GM23248 (cell line): ENCODE measurements at regions not wholly inside any gene's neighbourhood (a gene's known extent, or its start where the extent isn't known, plus 50 kb on each side); places are given as distances from the start of the nearest gene placed in this dataset.

Experiments used
- DNase-seq: peaks from one replicate; pipeline ENCODE4 v3.0.0-alpha.2; 2015
- H2AFZ ChIP-seq: fragments of 200-600 bp; sonication (generic); 2 replicates; pipeline ENCODE4 v1.6.1; 2016; ENCODE audit warnings: antibody characterized with exemption
- H3F3A ChIP-seq: fragments of 200-600 bp; sonication (generic); 2 replicates; pipeline ENCODE4 v1.6.1; 2016; ENCODE audit warnings: mild to moderate bottlenecking, antibody characterized with exemption, mixed run types; ENCODE audit not compliant: insufficient read depth
- H3K27ac ChIP-seq: fragments of 200-600 bp; sonication (generic); 2 replicates; pipeline ENCODE4 v1.5.1; 2016; ENCODE audit warnings: mild to moderate bottlenecking
- H3K27me3 ChIP-seq: fragments of 200-600 bp; sonication (generic); replicated peaks from 2 replicates; pipeline ENCODE4 v1.6.1; 2016; ENCODE audit warnings: mild to moderate bottlenecking; ENCODE audit not compliant: insufficient read depth
- H3K36me3 ChIP-seq: fragments of 200-600 bp; sonication (generic); 2 replicates; pipeline ENCODE4 v1.6.1; 2016; ENCODE audit warnings: low read depth, mild to moderate bottlenecking
- H3K4me1 ChIP-seq: fragments of 200-600 bp; sonication (generic); 2 replicates; pipeline ENCODE4 v1.6.1; 2016; ENCODE audit warnings: mild to moderate bottlenecking; ENCODE audit not compliant: insufficient read depth
- H3K4me2 ChIP-seq: fragments of 200-600 bp; sonication (generic); one replicate; pipeline ENCODE4 v1.6.1; 2016; ENCODE audit warnings: mild to moderate bottlenecking; ENCODE audit not compliant: unreplicated experiment
- H3K4me3 ChIP-seq: fragments of 200-600 bp; sonication (generic); 2 replicates; pipeline ENCODE4 v1.5.1; 2016; ENCODE audit warnings: mild to moderate bottlenecking
- H3K79me2 ChIP-seq: fragments of 200-600 bp; sonication (generic); 2 replicates; pipeline ENCODE4 v1.6.1; 2016; ENCODE audit warnings: mild to moderate bottlenecking; ENCODE audit not compliant: insufficient read depth
- H3K9ac ChIP-seq: fragments of 200-600 bp; sonication (generic); 2 replicates; pipeline ENCODE4 v1.6.1; 2016; ENCODE audit warnings: mild to moderate bottlenecking
- H3K9me2 ChIP-seq: fragments of 200-600 bp; sonication (generic); 2 replicates; pipeline ENCODE4 v1.6.1; 2016; ENCODE audit warnings: mixed run types, mild to moderate bottlenecking, moderate library complexity; ENCODE audit not compliant: insufficient read depth
- H3K9me3 ChIP-seq: fragments of 200-600 bp; sonication (generic); one replicate; pipeline ENCODE4 v1.6.1; 2017; ENCODE audit warnings: low read depth
- H4K20me1 ChIP-seq: fragments of 200-600 bp; sonication (generic); 2 replicates; pipeline ENCODE4 v1.6.0; 2016; ENCODE audit not compliant: insufficient read depth
- EZH2 ChIP-seq: fragments of 200-600 bp; sonication (generic); IDR thresholded peaks from 2 replicates; pipeline ENCODE4 v1.6.1; 2018; ENCODE audit warnings: antibody characterized with exemption, mild to moderate bottlenecking; ENCODE audit not compliant: insufficient read depth, poor library complexity, severe bottlenecking
- EZH2phosphoT487 ChIP-seq: fragments of 200-600 bp; sonication (generic); IDR thresholded peaks from 2 replicates; pipeline ENCODE4 v1.6.1; 2018; ENCODE audit warnings: antibody characterized with exemption, moderate library complexity, mild to moderate bottlenecking, low read depth; ENCODE audit not compliant: insufficient read depth
- WGBS, 2 experiments: methylation state at CpG; one replicate each; pipeline ENCODE4 v1.1.6; 2015 to 2017; ENCODE audit warnings: low lambda C conversion rate in 2 of 2, low coverage in 1 of 2; ENCODE audit errors: missing lambda C conversion rate in 2 of 2; 5-methylcytosine and 5-hydroxymethylcytosine counted together
- in situ Hi-C: fragments of 300-500 bp; cut with MboI; formaldehyde crosslinking; loops from 2 replicates; pipeline ENCODE4 v1.15.0; 2020

DNA sequence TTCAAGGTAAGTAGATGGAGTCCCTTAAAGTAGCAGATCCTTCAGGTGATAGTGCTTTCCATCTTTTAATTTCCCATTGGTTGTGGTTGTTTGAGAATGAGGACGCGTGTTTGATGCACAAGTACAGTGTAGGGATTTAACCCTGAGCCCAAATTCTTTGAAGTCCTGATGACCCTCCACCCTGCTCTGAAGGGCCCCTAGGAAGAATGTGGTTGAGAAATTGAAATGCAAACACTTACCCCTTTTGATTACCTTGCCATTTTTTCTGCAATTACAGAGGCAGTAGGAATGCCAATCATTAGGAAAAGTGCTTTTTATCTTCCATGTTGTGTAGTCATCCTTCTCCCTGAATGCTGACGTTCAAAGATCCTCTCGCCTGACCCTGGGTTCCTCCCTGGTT, 112.4 kb downstream of the ZNF518B start:
- H3K36me3 ChIP-seq = no peaks in the 10 kb centered on the region
- H3K79me2 ChIP-seq = no peaks in the 10 kb centered on the region
- H3K4me1 ChIP-seq = peaks cover 19% of the 10 kb centered on the region
- no peak overlapping the region for H3K9ac ChIP-seq
- no peak overlapping the region for H3K4me3 ChIP-seq
- no peaks in the 10 kb centered on the region for H3K9me2 ChIP-seq
- in situ Hi-C loops = no loop called here
- no peaks in the 10 kb centered on the region for H4K20me1 ChIP-seq
- H3K4me2 ChIP-seq = no peak overlapping the region
- H2AFZ ChIP-seq = no peak overlapping the region
- 64 to 67% methylated on average over 4 of the region's 4 CpGs for WGBS, 2 experiments
- H3K27me3 ChIP-seq = no peaks in the 10 kb centered on the region
- TF ChIP-seq EZH2phosphoT487 = no peak
- no peak for TF ChIP-seq EZH2
- peaks cover 11% of the 10 kb centered on the region for H3F3A ChIP-seq
- DNase-seq = no peak
- H3K9me3 ChIP-seq = no peaks in the 10 kb centered on the region
- H3K27ac ChIP-seq = no peak overlapping the region

DNA sequence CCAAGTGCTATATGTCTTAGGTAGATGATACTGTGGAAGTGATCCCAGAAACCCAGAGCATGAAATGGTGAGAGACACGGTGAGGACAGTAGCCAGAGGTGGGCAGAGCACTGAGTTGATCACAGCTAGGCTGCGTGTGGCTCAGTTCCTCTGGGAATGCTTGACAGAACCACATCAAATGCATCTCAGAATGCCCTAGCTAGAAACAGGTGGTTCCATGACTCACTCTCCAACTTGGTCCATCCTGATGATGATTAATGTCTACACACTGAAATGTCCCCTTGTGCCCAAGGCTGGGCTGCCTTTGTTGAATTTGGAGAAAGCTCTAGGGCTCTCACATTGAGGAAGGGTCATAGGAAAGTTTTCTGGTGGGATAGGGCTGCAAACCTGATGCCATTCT, 113.6 kb downstream of the ZNF518B start:
- peaks cover 11% of the 10 kb centered on the region for H3F3A ChIP-seq
- no peak overlapping the region for H3K27ac ChIP-seq
- no peak for TF ChIP-seq EZH2phosphoT487
- TF ChIP-seq EZH2 = no peak
- in situ Hi-C loops = no loop called here
- no peak overlapping the region for H3K4me2 ChIP-seq
- H4K20me1 ChIP-seq = no peaks in the 10 kb centered on the region
- WGBS, 2 experiments = 40 to 44% methylated on average over 2 of the region's 2 CpGs
- no peaks in the 10 kb centered on the region for H3K9me2 ChIP-seq
- no peaks in the 10 kb centered on the region for H3K36me3 ChIP-seq
- H3K4me3 ChIP-seq = no peak overlapping the region
- H3K79me2 ChIP-seq = no peaks in the 10 kb centered on the region
- no peaks in the 10 kb centered on the region for H3K9me3 ChIP-seq
- H3K4me1 ChIP-seq = peaks cover 19% of the 10 kb centered on the region
- H3K27me3 ChIP-seq = no peaks in the 10 kb centered on the region
- H2AFZ ChIP-seq = no peak overlapping the region
- H3K9ac ChIP-seq = no peak overlapping the region
- no peak for DNase-seq

DNA sequence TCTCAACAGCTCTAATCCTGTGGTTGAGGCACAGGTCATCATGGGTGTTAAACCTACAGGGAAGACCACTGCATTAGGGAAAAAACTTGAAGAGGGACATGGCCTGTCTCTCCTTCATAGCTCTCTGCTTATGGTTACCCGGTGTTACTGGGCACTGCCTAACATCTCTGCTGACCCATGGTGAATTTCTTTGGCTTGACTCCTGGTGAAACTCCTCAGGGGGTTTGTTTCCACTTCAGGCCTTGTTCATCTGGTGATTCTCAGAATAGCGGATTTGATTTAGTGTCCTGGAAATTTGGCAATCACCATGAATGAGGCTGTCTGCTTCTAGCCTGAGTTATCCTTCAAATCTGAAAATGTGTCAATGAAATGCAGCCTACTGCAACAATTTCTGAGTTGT, 114.4 kb downstream of the ZNF518B start:
- in situ Hi-C loops = no loop called here
- no peak overlapping the region for H2AFZ ChIP-seq

DNA sequence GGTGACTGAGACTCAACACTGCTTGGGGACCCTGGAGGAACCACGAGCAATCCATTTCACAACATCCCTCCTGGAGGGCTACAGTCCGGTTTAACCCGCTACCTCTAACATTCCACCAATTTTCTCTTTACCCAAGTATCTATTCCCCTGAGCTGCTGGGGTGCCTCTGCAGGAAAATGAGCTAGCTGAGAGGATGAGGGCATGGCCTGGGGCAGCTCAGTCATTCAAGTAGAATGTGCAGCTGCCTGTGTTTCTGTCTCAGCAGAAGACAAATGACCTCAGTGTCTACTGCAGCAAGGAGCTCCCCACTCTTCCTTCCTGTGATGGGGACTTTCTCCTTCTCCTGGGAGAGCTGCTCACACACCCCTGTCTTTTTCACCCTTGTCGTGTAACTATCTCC, 120.8 kb downstream of the ZNF518B start:
- Histone ChIP-seq H3K79me2 (no peaks in the 10 kb centered on the region), H3K27ac (no peak overlapping the region), H3K9me2 (no peaks in the 10 kb centered on the region), H3K9ac (no peak overlapping the region), H2AFZ (no peak overlapping the region), H3K27me3 (no peaks in the 10 kb centered on the region), H3K4me3 (no peak overlapping the region), H3K9me3 (no peaks in the 10 kb centered on the region), H3K4me2 (peak overlapping the region; percentile 30), H4K20me1 (no peaks in the 10 kb centered on the region), H3K36me3 (no peaks in the 10 kb centered on the region), H3K4me1 (peaks cover 23% of the 10 kb centered on the region), H3F3A (peaks cover 13% of the 10 kb centered on the region)
- peak; percentile 80 for DNase-seq
- TF ChIP-seq EZH2 = no peak
- no peak for TF ChIP-seq EZH2phosphoT487
- in situ Hi-C loops = no loop called here
- WGBS, 2 experiments = 18 to 24% methylated on average over 4 of the region's 4 CpGs

More for the DNA sequence above, 114.4 kb downstream of the ZNF518B start:
- Histone ChIP-seq H4K20me1 (no peaks in the 10 kb centered on the region), H3F3A (peaks cover 11% of the 10 kb centered on the region), H3K4me3 (no peak overlapping the region), H3K4me1 (peaks cover 19% of the 10 kb centered on the region), H3K9me3 (no peaks in the 10 kb centered on the region), H3K79me2 (no peaks in the 10 kb centered on the region), H3K4me2 (no peak overlapping the region), H3K36me3 (no peaks in the 10 kb centered on the region), H3K27me3 (no peaks in the 10 kb centered on the region), H3K9me2 (no peaks in the 10 kb centered on the region), H3K27ac (no peak overlapping the region), H3K9ac (no peak overlapping the region)
- WGBS, 2 experiments = 68 to 71% methylated on average over 2 of the region's 2 CpGs
- TF ChIP-seq EZH2phosphoT487 = no peak
- no peak for DNase-seq

DNA sequence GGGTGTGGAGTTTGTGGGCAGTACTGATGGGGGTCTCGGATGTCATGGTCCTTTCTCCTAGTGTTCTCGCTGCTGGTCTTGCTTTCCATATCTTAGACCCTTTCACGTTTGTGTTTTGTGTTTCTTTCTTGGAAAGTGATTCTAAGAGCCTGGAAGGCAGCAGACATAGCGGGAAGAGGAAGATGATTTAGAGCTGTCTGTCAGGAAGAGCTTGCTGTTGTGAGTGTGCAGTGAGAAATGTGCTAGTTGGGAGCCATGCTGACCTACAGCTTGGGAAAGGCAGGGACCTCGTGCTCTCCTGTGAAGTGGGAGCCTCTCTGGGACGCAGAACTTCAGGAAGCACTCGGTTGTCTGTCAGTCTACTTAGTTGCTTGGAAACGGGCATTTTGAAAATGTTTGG, 122.2 kb downstream of the ZNF518B start:
- H3K4me2 ChIP-seq = no peak overlapping the region
- TF ChIP-seq EZH2phosphoT487 (no peak), EZH2 (no peak)
- in situ Hi-C loops = no loop called here

More for the DNA sequence above, 122.2 kb downstream of the ZNF518B start:
- H3K9me3 ChIP-seq = no peaks in the 10 kb centered on the region
- no peak overlapping the region for H2AFZ ChIP-seq
- H3K4me1 ChIP-seq = peaks cover 23% of the 10 kb centered on the region
- no peaks in the 10 kb centered on the region for H3K9me2 ChIP-seq
- H3F3A ChIP-seq = peaks cover 13% of the 10 kb centered on the region
- H3K36me3 ChIP-seq = no peaks in the 10 kb centered on the region
- no peaks in the 10 kb centered on the region for H4K20me1 ChIP-seq
- WGBS, 2 experiments = 59 to 60% methylated on average over 8 of the region's 8 CpGs
- H3K27ac ChIP-seq = no peak overlapping the region
- no peak for DNase-seq
- no peak overlapping the region for H3K9ac ChIP-seq
- no peaks in the 10 kb centered on the region for H3K27me3 ChIP-seq
- no peak overlapping the region for H3K4me3 ChIP-seq
- no peaks in the 10 kb centered on the region for H3K79me2 ChIP-seq
